ENCODE measurements at regions not wholly inside any gene's neighbourhood (a gene's known extent, or its start where the extent isn't known, plus 50 kb on each side); places are given as distances from the start of the nearest gene placed in this dataset.

GRCh38 chr4:168028568-168028967 lies 63.8 kb upstream of the ANXA10 start:
- TF ChIP-seq CTCF (IDR thresholded peaks at IDR 0.05; ENCODE audit: low read length) = no peak
- TF ChIP-seq EZH2 (IDR thresholded peaks at IDR 0.05; ENCODE audit: borderline replicate concordance, low read length) = no peak
